ENCODE measurements at regions not wholly inside any gene's neighbourhood (a gene's known extent, or its start where the extent isn't known, plus 50 kb on each side); places are given as distances from the start of the nearest gene placed in this dataset.
"Not testable (repeated sequence)": the region's sequence is repeated elsewhere in the genome, so short reads cannot be mapped to it uniquely, and the experiment has no call there.

GRCh38 chr1:148219229-148219628, 67.1 kb upstream of the NBPF11 start:
- TF ChIP-seq MTA3 (IDR thresholded peaks at IDR 0.05; ENCODE audit: borderline replicate concordance, low read length); POLR2AphosphoS5 (IDR thresholded peaks at IDR 0.05; ENCODE audit: low read length); CREB1 (IDR thresholded peaks at IDR 0.05; ENCODE audit: low read depth); ATF3 (IDR thresholded peaks at IDR 0.05; ENCODE audit: borderline replicate concordance, extremely low read depth, low read depth, low read length); JUND (IDR thresholded peaks at IDR 0.05; ENCODE audit: low read depth, low read length): not testable (repeated sequence)
